ENCODE measurements at regions not wholly inside any gene's neighbourhood (a gene's known extent, or its start where the extent isn't known, plus 50 kb on each side); places are given as distances from the start of the nearest gene placed in this dataset. TPM values are rescaled to one million over a fixed set of nuclear protein-coding genes. Genes with fewer than 3 reads are reported as not detected.

GRCh38 chr2:33655626-33656320 lies 56.7 kb upstream of the FAM98A start:
- DNase-seq (ENCODE audit: low read depth in 2 of 3, low spot score in 2 of 3), result no peak

GRCh38 chr2:33652830-33653229 lies 53.7 kb upstream of the FAM98A start:
- DNase-seq (ENCODE audit: low read depth in 2 of 3, low spot score in 2 of 3), result no peak

- no peak for DNase-seq (ENCODE audit: low read depth in 2 of 3, low spot score in 2 of 3)
Observed at GRCh38 chr2:33650171-33650570, 51.1 kb upstream of the FAM98A start.

Small RNA genes lying in the stretch of these regions (small RNA-seq; reads per million reads assigned to genes)
- not detected for gene AC013442.1
- gene AC083939.1, result not detected
- not detected for gene MIR548AD
- gene RNU6-1117P, result not detected
